K562 (cell line): ENCODE measurements at regions not wholly inside any gene's neighbourhood (a gene's known extent, or its start where the extent isn't known, plus 50 kb on each side); places are given as distances from the start of the nearest gene placed in this dataset.

ENCODE experiments used
- ATAC-seq: fragments of 200-7000 bp; cut with Tn5 transposase; 3 replicates; pipeline ENCODE4 v1.9.1; 2020; ENCODE audit warnings: moderate library complexity
- BruUV-seq: library from RNA; stranded (reverse); fragments of 400-500 nt; replicated peaks from 2 replicates; lab custom pipeline; 2021; lab: Mats Ljungman, UMichigan
- CTCF ChIA-PET: fragments of 300-600 bp; formaldehyde crosslinking; extraction: SDS; loops from one replicate; lab custom pipeline; 2021; ENCODE audit warnings: low intra/inter-chr PET ratio; lab: Yijun Ruan, JAX
- POLR2A ChIA-PET: fragments of 300-600, 350-650 bp; sonication (Branson Sonifier 250); formaldehyde crosslinking; extraction: SDS; loops from one replicate; lab custom pipeline; 2021; ENCODE audit warnings: antibody characterized with exemption, inconsistent platforms; lab: Yijun Ruan, JAX
- DNase-seq, 4 experiments: peaks; one replicate each; pipeline versions ENCODE4 v3.0.0 to v3.0.0-alpha.2; 2011 to 2018; ENCODE audit warnings: low spot score in 3 of 4, mixed read lengths in 3 of 4; ENCODE audit errors: extremely low read depth in 1 of 4
- FAIRE-seq: peaks from 2 replicates; lab custom pipeline; 2011; peaks lifted over from hg19 to GRCh38; lab: Jason Lieb, UNC
- H2AFZ ChIP-seq: 2 replicates; pipeline ENCODE4 v1.6.0; 2011; ENCODE audit warnings: low read depth, low read length, control low read depth, inconsistent platforms
- H3K27ac ChIP-seq: fragments of 200-600 bp; 3 replicates; pipeline ENCODE4 v1.8.0; 2011; ENCODE audit warnings: low read depth, mild to moderate bottlenecking, control low read depth, inconsistent platforms, low read length, moderate library complexity, mixed read lengths; ENCODE audit errors: extremely low read depth
- H3K27me3 ChIP-seq, 2 experiments: fragments of 300-600 bp in 1 of 2; 2 replicates in 1 of 2; 3 replicates in 1 of 2; pipeline versions ENCODE4 v1.6.0 to v1.8.0; 2011; ENCODE audit warnings: inconsistent platforms in 2 of 2, low read length in 2 of 2, mild to moderate bottlenecking in 1 of 2, mixed read lengths in 1 of 2, moderate library complexity in 1 of 2; ENCODE audit not compliant: control insufficient read depth in 2 of 2, insufficient read depth in 2 of 2
- H3K36me3 ChIP-seq: fragments of 300-600 bp; 3 replicates; pipeline ENCODE4 v1.8.0; 2011; ENCODE audit warnings: mild to moderate bottlenecking, low read length, inconsistent platforms; ENCODE audit not compliant: control insufficient read depth, insufficient read depth
- H3K4me1 ChIP-seq, 2 experiments: fragments of 200-600 bp in 1 of 2; replicated peaks in 1 of 2; 2 replicates in 1 of 2; 3 replicates in 1 of 2; pipeline versions ENCODE4 v1.5.1 to v1.8.0; 2011; ENCODE audit warnings: inconsistent platforms in 2 of 2, low read length in 2 of 2, mild to moderate bottlenecking in 1 of 2, mixed read lengths in 1 of 2, moderate library complexity in 1 of 2; ENCODE audit not compliant: control insufficient read depth in 2 of 2, insufficient read depth in 2 of 2
- H3K4me2 ChIP-seq: 2 replicates; pipeline ENCODE4 v1.6.1; 2011; ENCODE audit warnings: low read length, control low read depth, inconsistent platforms, mixed read lengths; ENCODE audit not compliant: insufficient read depth
- H3K4me3 ChIP-seq: fragments of 200-600 bp; sonication (generic), shearing (Covaris generic); 2 replicates; pipeline ENCODE4 v1.5.1; 2016; ENCODE audit warnings: control low read depth, inconsistent platforms
- H3K79me2 ChIP-seq: fragments of 200-600 bp; 3 replicates; pipeline ENCODE4 v1.8.0; 2011; ENCODE audit warnings: low read length, inconsistent platforms; ENCODE audit not compliant: control insufficient read depth, insufficient read depth
- H3K9ac ChIP-seq, 2 experiments: 2 replicates each; pipeline versions ENCODE4 v1.6.0 to v1.6.1; 2011; ENCODE audit warnings: low read depth in 2 of 2, low read length in 2 of 2, control low read depth in 1 of 2, inconsistent platforms in 1 of 2, mild to moderate bottlenecking in 1 of 2, mixed read lengths in 1 of 2; ENCODE audit not compliant: insufficient read depth in 1 of 2
- H3K9me1 ChIP-seq: one replicate; pipeline ENCODE4 v1.6.0; 2011; ENCODE audit warnings: inconsistent platforms, mild to moderate bottlenecking, low read length, moderate library complexity; ENCODE audit not compliant: control insufficient read depth, insufficient read depth
- H3K9me3 ChIP-seq: replicated peaks from 2 replicates; pipeline ENCODE4 v1.5.1; 2011; ENCODE audit warnings: low read depth, low read length, inconsistent platforms; ENCODE audit not compliant: control insufficient read depth, insufficient read depth
- H4K20me1 ChIP-seq: replicated peaks from 2 replicates; pipeline ENCODE4 v1.6.1; 2011; ENCODE audit warnings: low read length, inconsistent platforms, mixed read lengths; ENCODE audit not compliant: control insufficient read depth, insufficient read depth
- CBFA2T2 ChIP-seq: fragments of 450-650 bp; conservative IDR thresholded peaks from 2 replicates; pipeline ENCODE4 v1.6.1; 2017; ENCODE audit warnings: mild to moderate bottlenecking
- KDM4B ChIP-seq, 2 experiments: fragments of 450-650 bp in 1 of 2; sonication (generic) in 1 of 2; IDR thresholded peaks; 2 replicates each; pipeline ENCODE4 v1.6.1; 2016 to 2017; ENCODE audit warnings: borderline replicate concordance in 2 of 2, antibody characterized with exemption in 1 of 2, low read depth in 1 of 2, mild to moderate bottlenecking in 1 of 2
- KDM5B ChIP-seq: fragments of 200-600 bp; sonication (generic); IDR thresholded peaks from 2 replicates; pipeline ENCODE4 v1.6.1; 2012; ENCODE audit warnings: low read depth, mild to moderate bottlenecking, moderate library complexity, low read length, control low read depth, inconsistent platforms; ENCODE audit not compliant: insufficient replicate concordance
- L3MBTL2 ChIP-seq: fragments of 450-650 bp; IDR thresholded peaks from 2 replicates; pipeline ENCODE4 v1.6.1; 2016; ENCODE audit warnings: mild to moderate bottlenecking, moderate library complexity
- PHB ChIP-seq: fragments of 250-450 bp; sonication (Bioruptor Pico); IDR thresholded peaks from 2 replicates; pipeline ENCODE4 v1.5.0; 2021
- POLR2A ChIP-seq: fragments of 450-650 bp; conservative IDR thresholded peaks from 2 replicates; pipeline ENCODE4 v1.6.1; 2016
- POLR2B ChIP-seq: fragments of 450-650 bp; IDR thresholded peaks from 2 replicates; pipeline ENCODE4 v1.6.1; 2018; ENCODE audit warnings: low read depth; ENCODE audit not compliant: partially characterized antibody
- PRDM10 ChIP-seq: fragments of 450-650 bp; IDR thresholded peaks from 2 replicates; pipeline ENCODE4 v1.6.1; 2018; ENCODE audit not compliant: partially characterized antibody
- SAP30 ChIP-seq: fragments of 200-600 bp; sonication (generic); IDR thresholded peaks from 2 replicates; pipeline ENCODE4 v1.6.1; 2012; ENCODE audit warnings: borderline replicate concordance, low read depth, mild to moderate bottlenecking, moderate library complexity, low read length, control low read depth, inconsistent platforms; ENCODE audit not compliant: insufficient read depth, poor library complexity, severe bottlenecking
- STAT6 ChIP-seq: sonication (generic); formaldehyde crosslinking; IDR thresholded peaks from 2 replicates; pipeline ENCODE4 v1.8.1; 2023; ENCODE audit warnings: mild to moderate bottlenecking, missing genetic modification reagents
- ZNF395 ChIP-seq: fragments of 200-800 bp; sonication (Bioruptor generic); IDR thresholded peaks from 2 replicates; pipeline ENCODE4 v1.6.1; 2017; ENCODE audit warnings: missing genetic modification characterization, missing compliant biosample characterization
- ZNF41 ChIP-seq: fragments of 250-450 bp; sonication (Bioruptor Pico); conservative IDR thresholded peaks from 2 replicates; pipeline ENCODE4 v1.4.0; 2020; ENCODE audit warnings: mild to moderate bottlenecking
- WGBS: fragments of 100-300 bp; shearing (Covaris generic); methylation state at CpG from one replicate; pipeline ENCODE4 v1.1.6; 2016; ENCODE audit warnings: low coverage, mixed read lengths; ENCODE audit not compliant: insufficient coverage; ENCODE audit errors: missing lambda C conversion rate; 5-methylcytosine and 5-hydroxymethylcytosine counted together
- in situ Hi-C: fragments of 300-500 bp; cut with MboI; formaldehyde crosslinking; loops from 4 replicates; pipeline ENCODE4 v1.15.0; 2018; ENCODE audit warnings: inconsistent platforms, mixed read lengths
- intact Hi-C: fragments of 100-400 bp; cut with micrococcal nuclease; formaldehyde crosslinking; loops from 2 replicates; pipeline ENCODE4 v1.14.2; 2022

- Histone ChIP-seq H3K79me2 (no peaks in the 10 kb centered on the region), H3K9me3 (no peaks in the 10 kb centered on the region; the same call in none of the 2 replicates), H3K27ac (no peak overlapping the region), H3K36me3 (no peaks in the 10 kb centered on the region), H3K9ac (no peak overlapping the region), H3K4me3 (no peak overlapping the region), H3K27me3 (no peaks in the 10 kb centered on the region), H3K4me1 (no peaks in the 10 kb centered on the region), H3K4me2 (no peak overlapping the region), H2AFZ (no peak overlapping the region), H4K20me1 (no peaks in the 10 kb centered on the region; the same call in 1 of the 2 replicates), H3K9me1 (no peaks in the 10 kb centered on the region)
- 0% methylated on average over 1 of the region's 1 CpG for WGBS
- no peak for DNase-seq
- FAIRE-seq: no peak
- BruUV-seq: no TSS peak
- ATAC-seq: no peak
- CTCF ChIA-PET: no interaction called here
- intact Hi-C loops: no loop called here
- in situ Hi-C loops: no loop called here
- POLR2A ChIA-PET: no interaction called here
- TF ChIP-seq L3MBTL2 (no peak), STAT6 (CRISPR knock-in tag) (no peak), PRDM10 (no peak), SAP30 (no peak), POLR2A (no peak), PHB (CRISPR knock-in tag) (no peak), KDM4B (IDR thresholded peaks at IDR 0.05; ENCODE audit: borderline replicate concordance in 2 of 2, low read depth in 1 of 2) (no peak), ZNF41 (CRISPR knock-in tag) (no peak), KDM5B (no peak), POLR2B (no peak), CBFA2T2 (no peak), ZNF395 (CRISPR knock-in tag) (no peak)
These were observed 493.5 kb downstream of the IRX1 start for GRCh38 chr5:4089087-4089486.
